Breast epithelium (tissue), 4 donors: ENCODE measurements at regions not wholly inside any gene's neighbourhood (a gene's known extent, or its start where the extent isn't known, plus 50 kb on each side); places are given as distances from the start of the nearest gene placed in this dataset.

ENCODE experiments used
- DNase-seq, 2 donors: peaks; one replicate each; pipeline ENCODE4 v3.0.0-alpha.2; 2019; ENCODE audit warnings: low spot score in 2 of 2
- H3K27ac ChIP-seq, 2 donors: fragments of 200-600 bp; sonication (generic) in 1 of 2; one replicate each; pipeline ENCODE4 v1.5.1; 2016 to 2019; ENCODE audit warnings: mild to moderate bottlenecking in 1 of 2
- H3K27me3 ChIP-seq, 2 donors: fragments of 200-600 bp; sonication (generic) in 1 of 2; one replicate each; pipeline versions ENCODE4 v1.5.1 to v1.6.0; 2017 to 2019; ENCODE audit warnings: control low read depth in 1 of 2, mild to moderate bottlenecking in 1 of 2
- H3K36me3 ChIP-seq: fragments of 200-600 bp; one replicate; pipeline ENCODE4 v1.5.1; 2019
- H3K4me1 ChIP-seq, 2 donors: fragments of 200-600 bp; sonication (generic); one replicate each; pipeline ENCODE4 v1.5.1; 2016 to 2019; ENCODE audit warnings: control low read depth in 1 of 2
- H3K4me3 ChIP-seq, 3 donors: fragments of 200-600 bp; sonication (generic); 1 replicate in 2 of 3; 2 replicates in 1 of 3; pipeline ENCODE4 v1.5.1; 2016 to 2019; ENCODE audit warnings: mild to moderate bottlenecking in 3 of 3, moderate library complexity in 2 of 3
- H3K9me3 ChIP-seq, 2 donors: fragments of 200-600 bp; sonication (generic) in 1 of 2; one replicate each; pipeline ENCODE4 v1.5.1; 2016 to 2019; ENCODE audit warnings: control low read depth in 1 of 2
- CTCF ChIP-seq, 3 donors: fragments of 450-650 bp; IDR thresholded peaks; one replicate each; pipeline ENCODE4 v1.5.1; 2016 to 2017; ENCODE audit warnings: antibody characterized with exemption in 3 of 3, mild to moderate bottlenecking in 3 of 3, moderate library complexity in 3 of 3
- POLR2A ChIP-seq: fragments of 450-650 bp; IDR thresholded peaks from one replicate; pipeline ENCODE4 v1.6.1; 2016; ENCODE audit warnings: antibody characterized with exemption, mild to moderate bottlenecking, moderate library complexity
- POLR2AphosphoS5 ChIP-seq, 3 donors: sonication (generic); formaldehyde crosslinking; IDR thresholded peaks; one replicate each; pipeline ENCODE4 v1.6.1; 2017; ENCODE audit warnings: antibody characterized with exemption in 3 of 3
- intact Hi-C: fragments of 100-400 bp; cut with DNase I; formaldehyde crosslinking; loops from one replicate; pipeline ENCODE4 v1.15.1; 2023; ENCODE audit warnings: low total_unique reads

GRCh38 chr4:165635381-165635780, 237.7 kb upstream of the TLL1 start:
- no peaks in the 10 kb centered on the region for H3K4me1 ChIP-seq
- H3K36me3 ChIP-seq: no peaks in the 10 kb centered on the region
- H3K27me3 ChIP-seq: no peaks in the 10 kb centered on the region
- intact Hi-C loops: no loop called here
- DNase-seq: no peak
- H3K27ac ChIP-seq: no peak overlapping the region
- no peak overlapping the region for H3K4me3 ChIP-seq
- TF ChIP-seq POLR2A (no peak), CTCF (IDR thresholded peaks at IDR 0.05) (no peak), POLR2AphosphoS5 (IDR thresholded peaks at IDR 0.05) (no peak)
- H3K9me3 ChIP-seq: peaks cover 0 to 4% of the 10 kb centered on the region in 2 donors

GRCh38 chr4:165635951-165636350, 237.1 kb upstream of the TLL1 start:
- DNase-seq: no peak
- Histone ChIP-seq H3K27ac (no peak overlapping the region), H3K9me3 (peaks cover 0 to 4% of the 10 kb centered on the region in 2 donors), H3K36me3 (no peaks in the 10 kb centered on the region), H3K4me1 (no peaks in the 10 kb centered on the region), H3K4me3 (no peak overlapping the region), H3K27me3 (no peaks in the 10 kb centered on the region)
- no peak for TF ChIP-seq POLR2A
- no peak for TF ChIP-seq CTCF (IDR thresholded peaks at IDR 0.05)
- no peak for TF ChIP-seq POLR2AphosphoS5 (IDR thresholded peaks at IDR 0.05)
- intact Hi-C loops: no loop called here

GRCh38 chr4:165651901-165652300, 221.1 kb upstream of the TLL1 start:
- Histone ChIP-seq H3K9me3 (peaks cover 0 to 18% of the 10 kb centered on the region in 2 donors), H3K4me1 (no peaks in the 10 kb centered on the region), H3K27me3 (no peaks in the 10 kb centered on the region), H3K4me3 (no peak overlapping the region), H3K36me3 (no peaks in the 10 kb centered on the region), H3K27ac (no peak overlapping the region)
- intact Hi-C loops: no loop called here
- no peak for DNase-seq
- TF ChIP-seq POLR2A: no peak
- no peak for TF ChIP-seq POLR2AphosphoS5 (IDR thresholded peaks at IDR 0.05)
- no peak for TF ChIP-seq CTCF (IDR thresholded peaks at IDR 0.05)

- Histone ChIP-seq H3K27ac (no peak overlapping the region), H3K36me3 (no peaks in the 10 kb centered on the region), H3K27me3 (no peaks in the 10 kb centered on the region), H3K4me3 (no peak overlapping the region), H3K9me3 (peaks cover 0 to 9% of the 10 kb centered on the region in 2 donors), H3K4me1 (no peaks in the 10 kb centered on the region)
- DNase-seq: no peak
- TF ChIP-seq POLR2A (no peak), POLR2AphosphoS5 (IDR thresholded peaks at IDR 0.05) (no peak), CTCF (IDR thresholded peaks at IDR 0.05) (no peak)
- intact Hi-C loops: no loop called here
These were observed 218.5 kb upstream of the TLL1 start for GRCh38 chr4:165654556-165654955.

DNA sequence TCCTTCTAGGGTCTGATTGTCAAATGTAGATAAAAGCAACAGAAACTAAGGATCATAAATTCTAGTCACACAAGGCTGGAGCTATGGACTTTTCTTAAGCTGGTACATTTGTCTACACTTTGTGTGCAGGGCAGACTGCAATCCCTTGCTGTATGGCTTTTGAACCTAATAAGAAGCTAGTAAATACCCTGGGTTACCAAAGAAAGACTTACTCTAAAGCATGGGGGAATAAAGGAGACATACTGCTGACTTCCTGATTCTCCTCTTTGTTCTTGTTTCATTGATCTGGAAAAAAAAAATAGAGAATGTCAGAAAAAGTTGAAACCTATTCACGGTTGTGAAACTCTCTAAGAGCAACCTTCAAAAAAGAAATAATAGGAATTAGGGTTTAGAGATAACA, 216.6 kb upstream of the TLL1 start:
- H3K4me1 ChIP-seq: no peaks in the 10 kb centered on the region
- DNase-seq: no peak
- H3K4me3 ChIP-seq: no peak overlapping the region
- H3K9me3 ChIP-seq: peaks cover 0 to 9% of the 10 kb centered on the region in 2 donors
- H3K27me3 ChIP-seq: no peaks in the 10 kb centered on the region
- H3K27ac ChIP-seq: no peak overlapping the region
- no peaks in the 10 kb centered on the region for H3K36me3 ChIP-seq
- TF ChIP-seq POLR2A (no peak), CTCF (IDR thresholded peaks at IDR 0.05) (no peak), POLR2AphosphoS5 (IDR thresholded peaks at IDR 0.05) (no peak)
- intact Hi-C loops: no loop called here
